Trophoblast cell (in vitro differentiated cells and primary cell): ENCODE measurements at regions not wholly inside any gene's neighbourhood (a gene's known extent, or its start where the extent isn't known, plus 50 kb on each side); places are given as distances from the start of the nearest gene placed in this dataset.
A peak's percentile ranks its signal among the peaks of the same experiment; 100 is the strongest.

Experiments
- DNase-seq, 2 donors: peaks; one replicate each; pipeline ENCODE4 v3.0.0-alpha.2; 2016
- H2AFZ ChIP-seq: 2 replicates; pipeline ENCODE4 v1.6.1; 2013; ENCODE audit warnings: low read length, moderate library complexity, mild to moderate bottlenecking; ENCODE audit not compliant: insufficient read depth, poor library complexity
- H2AK5ac ChIP-seq: 2 replicates; pipeline ENCODE4 v1.6.1; 2013; ENCODE audit warnings: mild to moderate bottlenecking, low read length
- H2BK120ac ChIP-seq: 2 replicates; pipeline ENCODE4 v1.6.1; 2013; ENCODE audit warnings: low read length, mild to moderate bottlenecking, moderate library complexity; ENCODE audit not compliant: insufficient read depth, poor library complexity
- H2BK12ac ChIP-seq: 2 replicates; pipeline ENCODE4 v1.6.1; 2013; ENCODE audit warnings: mild to moderate bottlenecking, low read length, moderate library complexity
- H2BK5ac ChIP-seq: 2 replicates; pipeline ENCODE4 v1.6.1; 2013; ENCODE audit warnings: low read length, low read depth, moderate library complexity, mild to moderate bottlenecking; ENCODE audit not compliant: poor library complexity
- H3K14ac ChIP-seq: 2 replicates; pipeline ENCODE4 v1.6.1; 2013; ENCODE audit warnings: mild to moderate bottlenecking, low read length
- H3K18ac ChIP-seq: 2 replicates; pipeline ENCODE4 v1.6.1; 2013; ENCODE audit warnings: mild to moderate bottlenecking, low read length
- H3K23ac ChIP-seq: 2 replicates; pipeline ENCODE4 v1.6.1; 2013; ENCODE audit warnings: low read length
- H3K27ac ChIP-seq: 2 replicates; pipeline ENCODE4 v1.5.1; 2013; ENCODE audit warnings: low read depth, mild to moderate bottlenecking, inconsistent platforms, low read length, moderate library complexity
- H3K27me3 ChIP-seq: 2 replicates; pipeline ENCODE4 v1.6.1; 2013; ENCODE audit warnings: inconsistent platforms, mild to moderate bottlenecking, low read length, moderate library complexity; ENCODE audit not compliant: insufficient read depth
- H3K36me3 ChIP-seq, 2 experiments: 1 replicate in 1 of 2; 2 replicates in 1 of 2; pipeline ENCODE4 v1.6.1; 2013; ENCODE audit warnings: low read length in 2 of 2, mild to moderate bottlenecking in 2 of 2, moderate library complexity in 1 of 2; ENCODE audit not compliant: insufficient read depth in 2 of 2, control insufficient read depth in 1 of 2
- H3K4ac ChIP-seq: 2 replicates; pipeline ENCODE4 v1.6.1; 2013; ENCODE audit warnings: low read depth, mild to moderate bottlenecking, low read length, moderate library complexity
- H3K4me1 ChIP-seq, 2 experiments: 1 replicate in 1 of 2; 2 replicates in 1 of 2; pipeline ENCODE4 v1.6.1; 2013; ENCODE audit warnings: low read length in 2 of 2, mild to moderate bottlenecking in 2 of 2, moderate library complexity in 1 of 2; ENCODE audit not compliant: insufficient read depth in 2 of 2, control insufficient read depth in 1 of 2
- H3K4me2 ChIP-seq: 2 replicates; pipeline ENCODE4 v1.6.1; 2013; ENCODE audit warnings: inconsistent platforms, mild to moderate bottlenecking, low read length, moderate library complexity
- H3K4me3 ChIP-seq: 2 replicates; pipeline ENCODE4 v1.5.1; 2013; ENCODE audit warnings: mild to moderate bottlenecking, low read depth, low read length, inconsistent platforms
- H3K79me1 ChIP-seq: one replicate; pipeline ENCODE4 v1.6.1; 2013; ENCODE audit warnings: low read length
- H3K79me2 ChIP-seq: 2 replicates; pipeline ENCODE4 v1.6.1; 2013; ENCODE audit warnings: low read length, mild to moderate bottlenecking; ENCODE audit not compliant: control insufficient read depth, insufficient read depth, poor library complexity
- H3K9ac ChIP-seq: 2 replicates; pipeline ENCODE4 v1.6.1; 2013; ENCODE audit warnings: mild to moderate bottlenecking, low read length
- H3K9me3 ChIP-seq: 2 replicates; pipeline ENCODE4 v1.6.1; 2013; ENCODE audit warnings: low read depth, mild to moderate bottlenecking, control low read depth, inconsistent platforms, low read length; ENCODE audit not compliant: insufficient read depth
- H4K12ac ChIP-seq: 2 replicates; pipeline ENCODE4 v1.6.1; 2013; ENCODE audit warnings: low read depth, mild to moderate bottlenecking, low read length, moderate library complexity
- H4K8ac ChIP-seq: 2 replicates; pipeline ENCODE4 v1.6.1; 2013; ENCODE audit warnings: low read depth, mild to moderate bottlenecking, low read length, moderate library complexity
- H4K91ac ChIP-seq: one replicate; pipeline ENCODE4 v1.6.1; 2013; ENCODE audit warnings: low read depth, mild to moderate bottlenecking, low read length, moderate library complexity
- WGBS: extraction: QIAGEN DNeasy Blood & Tissue Kit; methylation state at CpG from one replicate; pipeline ENCODE4 v1.1.7; 2013; ENCODE audit warnings: missing lambda C conversion rate; ENCODE audit not compliant: insufficient read length, insufficient coverage; ENCODE audit errors: extremely low coverage; 5-methylcytosine and 5-hydroxymethylcytosine counted together

- no peak overlapping the region for H3K14ac ChIP-seq
- no peak overlapping the region for H3K27ac ChIP-seq
- H4K91ac ChIP-seq: no peak overlapping the region
- H4K12ac ChIP-seq: no peak overlapping the region
- no peak overlapping the region for H3K23ac ChIP-seq
- H3K4me1 ChIP-seq: no peaks in the 10 kb centered on the region
- no peak overlapping the region for H2BK12ac ChIP-seq
- H3K27me3 ChIP-seq: no peaks in the 10 kb centered on the region
- no peak overlapping the region for H2BK5ac ChIP-seq
- DNase-seq: no peak
- no CpG with 5 or more reads among the region's 5 CpGs for WGBS
- H2BK120ac ChIP-seq: no peak overlapping the region
- no peaks in the 10 kb centered on the region for H3K79me2 ChIP-seq
- H3K9ac ChIP-seq: no peak overlapping the region
- no peak overlapping the region for H2AFZ ChIP-seq
- no peak overlapping the region for H3K18ac ChIP-seq
- H3K36me3 ChIP-seq: no peaks in the 10 kb centered on the region
- no peak overlapping the region for H3K4me3 ChIP-seq
- no peak overlapping the region for H3K4ac ChIP-seq
- H3K4me2 ChIP-seq: no peak overlapping the region
- H4K8ac ChIP-seq: no peak overlapping the region
- H3K79me1 ChIP-seq: no peaks in the 10 kb centered on the region
- H3K9me3 ChIP-seq: no peaks in the 10 kb centered on the region
- no peak overlapping the region for H2AK5ac ChIP-seq
Observed at GRCh38 chr3:83902787-83903533, 1055.8 kb upstream of the CADM2 start.

DNA sequence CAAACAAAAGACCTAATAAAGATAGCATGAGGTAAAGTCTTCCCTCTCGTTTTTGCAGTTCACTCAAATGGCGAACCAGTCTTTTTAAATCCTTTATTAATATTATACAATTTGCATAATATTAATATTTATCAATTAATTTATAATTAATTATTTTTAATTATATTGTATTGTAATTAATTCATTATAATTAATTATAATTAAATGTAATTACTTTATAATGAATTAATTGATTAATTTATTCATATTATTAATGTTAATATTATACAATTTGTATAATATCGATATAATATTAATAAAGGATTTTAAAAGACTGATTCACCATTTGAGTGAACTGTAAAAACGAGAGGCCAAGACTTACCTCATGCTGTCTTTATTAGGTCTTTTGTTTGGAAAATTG, 1045.4 kb upstream of the CADM2 start:
- Histone ChIP-seq H2BK12ac (no peak overlapping the region), H3K27me3 (no peaks in the 10 kb centered on the region), H2BK120ac (no peak overlapping the region), H3K9ac (no peak overlapping the region), H4K8ac (no peak overlapping the region), H3K79me2 (no peaks in the 10 kb centered on the region), H3K4me2 (no peak overlapping the region), H3K4me1 (no peaks in the 10 kb centered on the region), H3K4me3 (no peak overlapping the region), H3K36me3 (no peaks in the 10 kb centered on the region), H3K27ac (no peak overlapping the region), H3K14ac (no peak overlapping the region), H2AFZ (no peak overlapping the region), H3K4ac (no peak overlapping the region), H3K79me1 (no peaks in the 10 kb centered on the region), H3K18ac (no peak overlapping the region), H3K23ac (no peak overlapping the region), H2AK5ac (no peak overlapping the region), H4K91ac (no peak overlapping the region), H3K9me3 (no peaks in the 10 kb centered on the region), H4K12ac (no peak overlapping the region), H2BK5ac (no peak overlapping the region)
- no peak for DNase-seq
- no CpG with 5 or more reads among the region's 4 CpGs for WGBS

GRCh38 chr3:83926291-83926690, 1032.5 kb upstream of the CADM2 start:
- no peak overlapping the region for H3K27ac ChIP-seq
- no peak overlapping the region for H2BK5ac ChIP-seq

GRCh38 chr3:83928391-83928790, 1030.4 kb upstream of the CADM2 start:
- no peak overlapping the region for H3K4me2 ChIP-seq
- no peak overlapping the region for H3K18ac ChIP-seq
- H3K4me1 ChIP-seq: no peaks in the 10 kb centered on the region
- no peak overlapping the region for H3K14ac ChIP-seq
- H3K27me3 ChIP-seq: no peaks in the 10 kb centered on the region
- no peak overlapping the region for H2BK5ac ChIP-seq
- no peak overlapping the region for H4K91ac ChIP-seq
- H3K23ac ChIP-seq: no peak overlapping the region
- no peaks in the 10 kb centered on the region for H3K79me1 ChIP-seq
- no peak overlapping the region for H2AK5ac ChIP-seq
- no peak overlapping the region for H3K9ac ChIP-seq
- no peak overlapping the region for H4K12ac ChIP-seq
- H2AFZ ChIP-seq: no peak overlapping the region
- no CpG with 5 or more reads among the region's 3 CpGs for WGBS
- no peak overlapping the region for H3K27ac ChIP-seq
- no peaks in the 10 kb centered on the region for H3K36me3 ChIP-seq
- H3K9me3 ChIP-seq: peaks cover 4% of the 10 kb centered on the region
- H2BK120ac ChIP-seq: no peak overlapping the region
- no peak overlapping the region for H4K8ac ChIP-seq
- peak in 1 of 2 donors; percentile 17 for DNase-seq
- no peak overlapping the region for H3K4me3 ChIP-seq
- no peak overlapping the region for H3K4ac ChIP-seq
- no peak overlapping the region for H2BK12ac ChIP-seq
- H3K79me2 ChIP-seq: no peaks in the 10 kb centered on the region

More at GRCh38 chr3:83926291-83926690, 1032.5 kb upstream of the CADM2 start:
- Histone ChIP-seq H3K18ac (no peak overlapping the region), H3K36me3 (no peaks in the 10 kb centered on the region), H3K14ac (no peak overlapping the region), H3K4me3 (no peak overlapping the region), H3K9me3 (peaks cover 4% of the 10 kb centered on the region), H3K4me1 (no peaks in the 10 kb centered on the region), H3K27me3 (no peaks in the 10 kb centered on the region), H2BK12ac (no peak overlapping the region), H3K4ac (no peak overlapping the region), H4K12ac (no peak overlapping the region), H3K23ac (no peak overlapping the region), H2BK120ac (no peak overlapping the region), H3K9ac (no peak overlapping the region), H4K91ac (no peak overlapping the region), H3K79me2 (no peaks in the 10 kb centered on the region), H4K8ac (no peak overlapping the region), H3K79me1 (no peaks in the 10 kb centered on the region), H2AFZ (no peak overlapping the region), H3K4me2 (no peak overlapping the region), H2AK5ac (no peak overlapping the region)
- no peak for DNase-seq
- no CpG with 5 or more reads among the region's 4 CpGs for WGBS
